ENCODE measurements at regions not wholly inside any gene's neighbourhood (a gene's known extent, or its start where the extent isn't known, plus 50 kb on each side); places are given as distances from the start of the nearest gene placed in this dataset.

GRCh38 chr9:89705651-89706050 is 100.8 kb downstream of the GADD45G start:
- Histone ChIP-seq H3K9me3 (no peaks in the 10 kb centered on the region), H3K27ac (no peak overlapping the region), H3K4me1 (peaks cover 7 to 16% (median 13%) of the 10 kb centered on the region in 4 donors), H3K36me3 (no peaks in the 10 kb centered on the region), H3K4me3 (no peak overlapping the region), H3K27me3 (no peaks in the 10 kb centered on the region)
- DNase-seq (no peak), ATAC-seq (ENCODE audit: low FRiP score in 2 of 2) (no peak)
- 0 to 46% methylated on average over 1 of the region's 1 CpG for WGBS, 2 donors
- TF ChIP-seq POLR2AphosphoS5 (IDR thresholded peaks at IDR 0.05), result no peak
- no peak for TF ChIP-seq CTCF (IDR thresholded peaks at IDR 0.05)
- no peak for TF ChIP-seq EP300 (IDR thresholded peaks at IDR 0.05)
- no peak for TF ChIP-seq POLR2A (IDR thresholded peaks at IDR 0.05)

GRCh38 chr9:89706086-89706485 is 101.3 kb downstream of the GADD45G start:
- no peak for TF ChIP-seq CTCF (IDR thresholded peaks at IDR 0.05)
- no peak for TF ChIP-seq EP300 (IDR thresholded peaks at IDR 0.05)
- TF ChIP-seq POLR2A (IDR thresholded peaks at IDR 0.05), result no peak
- TF ChIP-seq POLR2AphosphoS5 (IDR thresholded peaks at IDR 0.05), result no peak
- H3K27ac ChIP-seq, result no peak overlapping the region
- H3K36me3 ChIP-seq, result no peaks in the 10 kb centered on the region
- H3K4me3 ChIP-seq, result no peak overlapping the region
- DNase-seq (no peak), ATAC-seq (ENCODE audit: low FRiP score in 2 of 2) (no peak)
- H3K9me3 ChIP-seq, result no peaks in the 10 kb centered on the region
- WGBS, 2 donors, result 58 to 62% methylated on average over 3 of the region's 3 CpGs
- H3K27me3 ChIP-seq, result no peaks in the 10 kb centered on the region
- H3K4me1 ChIP-seq, result peaks cover 8 to 19% (median 12%) of the 10 kb centered on the region in 4 donors

GRCh38 chr9:89706731-89707191 is 101.9 kb downstream of the GADD45G start:
- DNase-seq, result no peak
- Histone ChIP-seq H3K27ac (peak overlapping the region in 1 of 4 donors; percentile 12), H3K9me3 (no peaks in the 10 kb centered on the region), H3K36me3 (no peaks in the 10 kb centered on the region), H3K4me3 (no peak overlapping the region), H3K4me1 (peaks cover 4 to 13% (median 8%) of the 10 kb centered on the region in 4 donors), H3K27me3 (no peaks in the 10 kb centered on the region)
- ATAC-seq (ENCODE audit: low FRiP score in 2 of 2), result no peak
- TF ChIP-seq CTCF (IDR thresholded peaks at IDR 0.05) (no peak), POLR2AphosphoS5 (IDR thresholded peaks at IDR 0.05) (no peak), POLR2A (IDR thresholded peaks at IDR 0.05) (no peak), EP300 (IDR thresholded peaks at IDR 0.05) (no peak)
- WGBS, 2 donors, result 54 to 59% methylated on average over 5 of the region's 5 CpGs

GRCh38 chr9:89710697-89711096 is 105.9 kb downstream of the GADD45G start:
- WGBS, 2 donors, result 54 to 69% methylated on average over 6 of the region's 6 CpGs
- Histone ChIP-seq H3K9me3 (no peaks in the 10 kb centered on the region), H3K4me1 (peaks cover 3 to 12% (median 8%) of the 10 kb centered on the region in 4 donors), H3K27ac (peak overlapping the region in 2 of 4 donors; percentile 2 to 72), H3K27me3 (no peaks in the 10 kb centered on the region), H3K36me3 (no peaks in the 10 kb centered on the region), H3K4me3 (no peak overlapping the region)
- DNase-seq (no peak), ATAC-seq (ENCODE audit: low FRiP score in 2 of 2) (no peak)
- no peak for TF ChIP-seq CTCF (IDR thresholded peaks at IDR 0.05)
- TF ChIP-seq EP300 (IDR thresholded peaks at IDR 0.05), result no peak
- no peak for TF ChIP-seq POLR2A (IDR thresholded peaks at IDR 0.05)
- TF ChIP-seq POLR2AphosphoS5 (IDR thresholded peaks at IDR 0.05), result no peak

- Histone ChIP-seq H3K4me1 (peaks cover 3 to 15% (median 9%) of the 10 kb centered on the region in 4 donors), H3K36me3 (no peaks in the 10 kb centered on the region), H3K27ac (no peak overlapping the region), H3K27me3 (no peaks in the 10 kb centered on the region), H3K4me3 (no peak overlapping the region), H3K9me3 (no peaks in the 10 kb centered on the region)
- TF ChIP-seq CTCF (IDR thresholded peaks at IDR 0.05), result no peak
- TF ChIP-seq POLR2AphosphoS5 (IDR thresholded peaks at IDR 0.05), result no peak
- TF ChIP-seq EP300 (IDR thresholded peaks at IDR 0.05), result no peak
- no peak for TF ChIP-seq POLR2A (IDR thresholded peaks at IDR 0.05)
- WGBS, 2 donors, result 40 to 68% methylated on average over 5 of the region's 5 CpGs
- no peak for DNase-seq
- ATAC-seq (ENCODE audit: low FRiP score in 2 of 2), result peak in 1 of 2 donors; percentile 19
These were observed 107.1 kb downstream of the GADD45G start for GRCh38 chr9:89711866-89712265.

All from upper lobe of left lung (tissue), 6 donors.